MM.1S (cell line): ENCODE measurements at regions not wholly inside any gene's neighbourhood (a gene's known extent, or its start where the extent isn't known, plus 50 kb on each side); places are given as distances from the start of the nearest gene placed in this dataset.

Source experiments
- DNase-seq: peaks from one replicate; pipeline ENCODE4 v3.0.0-alpha.2; 2015
- H2AFZ ChIP-seq: fragments of 300-600 bp; sonication (generic); 2 replicates; pipeline ENCODE4 v1.6.0; 2016; ENCODE audit warnings: antibody characterized with exemption, low read length
- H3F3A ChIP-seq: fragments of 300-600 bp; sonication (generic); 2 replicates; pipeline ENCODE4 v1.6.1; 2016; ENCODE audit warnings: mild to moderate bottlenecking, antibody characterized with exemption, low read length, moderate library complexity, mixed read lengths; ENCODE audit not compliant: insufficient read depth
- H3K27ac ChIP-seq: fragments of 300-600 bp; sonication (generic); 2 replicates; pipeline ENCODE4 v1.5.1; 2016; ENCODE audit warnings: mild to moderate bottlenecking, low read length
- H3K27me3 ChIP-seq: fragments of 300-600 bp; sonication (generic); replicated peaks from 2 replicates; pipeline ENCODE4 v1.6.0; 2016; ENCODE audit warnings: low read length; ENCODE audit not compliant: insufficient read depth
- H3K36me3 ChIP-seq: fragments of 300-600 bp; sonication (generic); replicated peaks from 2 replicates; pipeline ENCODE4 v1.6.1; 2016; ENCODE audit warnings: mild to moderate bottlenecking, low read length, mixed read lengths; ENCODE audit not compliant: insufficient read depth
- H3K4me1 ChIP-seq: fragments of 300-600 bp; sonication (generic); 2 replicates; pipeline ENCODE4 v1.6.1; 2016; ENCODE audit warnings: low read length, mixed read lengths
- H3K4me2 ChIP-seq: fragments of 300-600 bp; sonication (generic); 2 replicates; pipeline ENCODE4 v1.6.0; 2016; ENCODE audit warnings: low read depth, low read length
- H3K4me3 ChIP-seq: fragments of 300-600 bp; sonication (generic); 2 replicates; pipeline ENCODE4 v1.5.1; 2016; ENCODE audit warnings: low read length, mixed read lengths
- H3K79me2 ChIP-seq: fragments of 300-600 bp; sonication (generic); 2 replicates; pipeline ENCODE4 v1.6.1; 2016; ENCODE audit warnings: mixed run types, low read length, mixed read lengths
- H3K9ac ChIP-seq: fragments of 300-600 bp; sonication (generic); 2 replicates; pipeline ENCODE4 v1.6.1; 2016; ENCODE audit warnings: low read length, mixed read lengths
- H3K9me2 ChIP-seq: fragments of 300-600 bp; sonication (generic); replicated peaks from 2 replicates; pipeline ENCODE4 v1.6.1; 2016; ENCODE audit warnings: mild to moderate bottlenecking, low read length, mixed read lengths; ENCODE audit not compliant: insufficient read depth
- H3K9me3 ChIP-seq: fragments of 300-600 bp; sonication (generic); replicated peaks from 2 replicates; pipeline ENCODE4 v1.6.1; 2016; ENCODE audit warnings: mild to moderate bottlenecking, low read length, mixed read lengths; ENCODE audit not compliant: insufficient read depth
- H4K20me1 ChIP-seq: fragments of 300-600 bp; sonication (generic); 2 replicates; pipeline ENCODE4 v1.6.1; 2016; ENCODE audit warnings: mild to moderate bottlenecking, low read length, moderate library complexity, mixed read lengths; ENCODE audit not compliant: insufficient read depth
- CTCF ChIP-seq: fragments of 300-600 bp; sonication (generic); IDR thresholded peaks from 2 replicates; pipeline ENCODE4 v1.5.1; 2016; ENCODE audit warnings: antibody characterized with exemption, low read length, mixed read lengths
- EZH2 ChIP-seq: fragments of 300-600 bp; sonication (generic); optimal IDR thresholded peaks from 2 replicates; pipeline ENCODE3; 2017; ENCODE audit warnings: low read depth, mild to moderate bottlenecking, antibody characterized with exemption, low read length, mixed read lengths
- EZH2phosphoT487 ChIP-seq: fragments of 300-600 bp; sonication (generic); IDR thresholded peaks from 2 replicates; pipeline ENCODE4 v1.6.1; 2018; ENCODE audit warnings: antibody characterized with exemption, low read length

- no peak for DNase-seq
- H3K9me3 ChIP-seq, result no peaks in the 10 kb centered on the region
- H3K9me2 ChIP-seq, result no peaks in the 10 kb centered on the region
- no peak overlapping the region for H3K4me2 ChIP-seq
- H3K36me3 ChIP-seq, result no peaks in the 10 kb centered on the region
- H3K27me3 ChIP-seq, result no peaks in the 10 kb centered on the region
- H3K79me2 ChIP-seq, result no peaks in the 10 kb centered on the region
- no peaks in the 10 kb centered on the region for H3K4me1 ChIP-seq
- no peak overlapping the region for H2AFZ ChIP-seq
- no peak overlapping the region for H3K4me3 ChIP-seq
- TF ChIP-seq EZH2 (no peak), CTCF (no peak), EZH2phosphoT487 (no peak)
- no peak overlapping the region for H3K27ac ChIP-seq
- H4K20me1 ChIP-seq, result no peaks in the 10 kb centered on the region
- no peaks in the 10 kb centered on the region for H3F3A ChIP-seq
- H3K9ac ChIP-seq, result no peak overlapping the region
Observed at GRCh38 chr16:76683051-76683450, 405.9 kb downstream of the CNTNAP4 start.

GRCh38 chr16:76696876-76697275 lies 419.7 kb downstream of the CNTNAP4 start:
- no peak for TF ChIP-seq CTCF
- TF ChIP-seq EZH2, result no peak
- no peak for TF ChIP-seq EZH2phosphoT487
- no peaks in the 10 kb centered on the region for H4K20me1 ChIP-seq
- H3K9me2 ChIP-seq, result no peaks in the 10 kb centered on the region
- DNase-seq, result no peak
- H2AFZ ChIP-seq, result no peak overlapping the region
- H3K4me3 ChIP-seq, result no peak overlapping the region
- H3K79me2 ChIP-seq, result no peaks in the 10 kb centered on the region
- H3K27ac ChIP-seq, result no peak overlapping the region
- no peaks in the 10 kb centered on the region for H3K36me3 ChIP-seq
- no peaks in the 10 kb centered on the region for H3K9me3 ChIP-seq
- no peaks in the 10 kb centered on the region for H3K27me3 ChIP-seq
- no peak overlapping the region for H3K9ac ChIP-seq
- no peaks in the 10 kb centered on the region for H3K4me1 ChIP-seq
- no peak overlapping the region for H3K4me2 ChIP-seq
- H3F3A ChIP-seq, result no peaks in the 10 kb centered on the region

- no peak overlapping the region for H3K4me2 ChIP-seq
Observed at GRCh38 chr16:76705892-76706291, 428.7 kb downstream of the CNTNAP4 start.

More at GRCh38 chr16:76705892-76706291, 428.7 kb downstream of the CNTNAP4 start:
- TF ChIP-seq EZH2phosphoT487 (no peak), EZH2 (no peak), CTCF (no peak)
- H3K79me2 ChIP-seq, result no peaks in the 10 kb centered on the region
- no peaks in the 10 kb centered on the region for H3K36me3 ChIP-seq
- no peaks in the 10 kb centered on the region for H3K4me1 ChIP-seq
- no peak overlapping the region for H3K9ac ChIP-seq
- no peak overlapping the region for H2AFZ ChIP-seq
- H3K27ac ChIP-seq, result no peak overlapping the region
- H3K9me3 ChIP-seq, result no peaks in the 10 kb centered on the region
- H3K9me2 ChIP-seq, result no peaks in the 10 kb centered on the region
- H3F3A ChIP-seq, result no peaks in the 10 kb centered on the region
- no peaks in the 10 kb centered on the region for H3K27me3 ChIP-seq
- no peak overlapping the region for H3K4me3 ChIP-seq
- no peak for DNase-seq
- no peaks in the 10 kb centered on the region for H4K20me1 ChIP-seq
